ENCODE measurements at regions not wholly inside any gene's neighbourhood (a gene's known extent, or its start where the extent isn't known, plus 50 kb on each side); places are given as distances from the start of the nearest gene placed in this dataset.

GRCh38 chr13:39818953-39819352 is 163.5 kb downstream of the COG6 start:
- TF ChIP-seq CTCF (IDR thresholded peaks at IDR 0.05; ENCODE audit: low read depth, low read length) (no peak), POLR2A (IDR thresholded peaks at IDR 0.05; ENCODE audit: extremely low read depth, insufficient read length) (no peak)

Data from NB4 (cell line).